Neural cell (in vitro differentiated cells): ENCODE measurements at regions not wholly inside any gene's neighbourhood (a gene's known extent, or its start where the extent isn't known, plus 50 kb on each side); places are given as distances from the start of the nearest gene placed in this dataset.

Experiments
- H2AFZ ChIP-seq: fragments of 200-600, 300-800 bp; sonication (generic), shearing (Covaris generic); 2 replicates; pipeline ENCODE4 v1.6.0; 2014; ENCODE audit warnings: low read depth, mild to moderate bottlenecking, antibody characterized with exemption, low read length, moderate library complexity
- H3F3A ChIP-seq: fragments of 200-600 bp; shearing (Covaris generic); 2 replicates; pipeline ENCODE4 v1.6.1; 2016; ENCODE audit warnings: mild to moderate bottlenecking, moderate library complexity, mixed read lengths, antibody characterized with exemption, low read length; ENCODE audit not compliant: insufficient read depth, poor library complexity, severe bottlenecking
- H3K27ac ChIP-seq: fragments of 200-600, 300-800 bp; sonication (generic), shearing (Covaris generic); 2 replicates; pipeline ENCODE4 v1.5.1; 2014; ENCODE audit warnings: mild to moderate bottlenecking, low read length, moderate library complexity
- H3K27me3 ChIP-seq: fragments of 300-800, 200-600 bp; sonication (generic), shearing (Covaris generic); 2 replicates; pipeline ENCODE4 v1.6.0; 2014; ENCODE audit warnings: mild to moderate bottlenecking, low read depth, low read length, moderate library complexity; ENCODE audit not compliant: insufficient read depth
- H3K36me3 ChIP-seq: fragments of 300-800, 200-600 bp; sonication (generic), shearing (Covaris generic); 2 replicates; pipeline ENCODE4 v1.5.1; 2014; ENCODE audit warnings: mild to moderate bottlenecking, antibody characterized with exemption, low read length, moderate library complexity; ENCODE audit not compliant: insufficient read depth
- H3K4me2 ChIP-seq: fragments of 300-800, 200-600 bp; sonication (generic), shearing (Covaris generic); 2 replicates; pipeline ENCODE4 v1.6.0; 2014; ENCODE audit warnings: mild to moderate bottlenecking, low read length
- H3K4me3 ChIP-seq: fragments of 300-800, 200-600 bp; sonication (generic), shearing (Covaris generic); 2 replicates; pipeline ENCODE4 v1.5.1; 2014; ENCODE audit warnings: mild to moderate bottlenecking, low read length, moderate library complexity
- H3K79me2 ChIP-seq: fragments of 200-600 bp; shearing (Covaris generic); replicated peaks from 2 replicates; pipeline ENCODE4 v1.6.0; 2014; ENCODE audit warnings: mild to moderate bottlenecking, low read length, moderate library complexity; ENCODE audit not compliant: insufficient read depth
- H3K9ac ChIP-seq: fragments of 300-800, 200-600 bp; sonication (generic), shearing (Covaris generic); 2 replicates; pipeline ENCODE4 v1.6.1; 2016; ENCODE audit warnings: mild to moderate bottlenecking, low read length, mixed read lengths
- H3K9me2 ChIP-seq: fragments of 200-600 bp; shearing (Covaris generic); 2 replicates; pipeline ENCODE4 v1.6.1; 2016; ENCODE audit warnings: mild to moderate bottlenecking, low read length, mixed read lengths; ENCODE audit not compliant: insufficient read depth
- H3K9me3 ChIP-seq: fragments of 200-600, 300-800 bp; sonication (generic), shearing (Covaris generic); 2 replicates; pipeline ENCODE4 v1.6.1; 2016; ENCODE audit warnings: mild to moderate bottlenecking, mixed run types, low read length, moderate library complexity, mixed read lengths
- H4K20me1 ChIP-seq: fragments of 200-600 bp; shearing (Covaris generic); 2 replicates; pipeline ENCODE4 v1.6.1; 2016; ENCODE audit warnings: mild to moderate bottlenecking, mixed run types; ENCODE audit not compliant: insufficient read depth
- EP300 ChIP-seq: fragments of 450-650 bp; conservative IDR thresholded peaks from 2 replicates; pipeline ENCODE4 v1.6.1; 2014; ENCODE audit warnings: antibody characterized with exemption, mild to moderate bottlenecking, moderate library complexity; ENCODE audit not compliant: poor library complexity, severe bottlenecking
- EZH2 ChIP-seq: fragments of 200-600, 300-800 bp; shearing (Covaris generic), sonication (generic); IDR thresholded peaks from 2 replicates; pipeline ENCODE4 v1.6.1; 2014; ENCODE audit warnings: antibody characterized with exemption, low read length, borderline replicate concordance, mild to moderate bottlenecking; ENCODE audit not compliant: insufficient read depth, poor library complexity, severe bottlenecking
- MXI1 ChIP-seq: fragments of 450-650 bp; conservative IDR thresholded peaks from 2 replicates; pipeline ENCODE4 v1.6.1; 2014; ENCODE audit warnings: antibody characterized with exemption, mild to moderate bottlenecking; ENCODE audit not compliant: poor library complexity, severe bottlenecking
- POLR2AphosphoS5 ChIP-seq: IDR thresholded peaks from 2 replicates; pipeline ENCODE4 v1.6.1; 2012
- RAD21 ChIP-seq: fragments of 450-650 bp; conservative IDR thresholded peaks from 2 replicates; pipeline ENCODE4 v1.6.1; 2014; ENCODE audit warnings: antibody characterized with exemption, mild to moderate bottlenecking, moderate library complexity
- SMC3 ChIP-seq: fragments of 450-650 bp; conservative IDR thresholded peaks from 2 replicates; pipeline ENCODE4 v1.6.1; 2014; ENCODE audit warnings: antibody characterized with exemption, mild to moderate bottlenecking, moderate library complexity; ENCODE audit not compliant: poor library complexity
- TAF1 ChIP-seq: IDR thresholded peaks from 2 replicates; pipeline ENCODE4 v1.6.1; 2012; ENCODE audit warnings: low read depth
- TF ChIP-seq, protein P1 (sequence below): IDR thresholded peaks from 2 replicates; pipeline ENCODE4 v1.6.1; 2012; ENCODE audit warnings: borderline replicate concordance
- TF ChIP-seq, protein P2 (sequence below): fragments of 450-650 bp; IDR thresholded peaks from 2 replicates; pipeline ENCODE4 v1.5.1; 2014; ENCODE audit warnings: antibody characterized with exemption, mild to moderate bottlenecking, moderate library complexity; ENCODE audit not compliant: poor library complexity, severe bottlenecking

DNA sequence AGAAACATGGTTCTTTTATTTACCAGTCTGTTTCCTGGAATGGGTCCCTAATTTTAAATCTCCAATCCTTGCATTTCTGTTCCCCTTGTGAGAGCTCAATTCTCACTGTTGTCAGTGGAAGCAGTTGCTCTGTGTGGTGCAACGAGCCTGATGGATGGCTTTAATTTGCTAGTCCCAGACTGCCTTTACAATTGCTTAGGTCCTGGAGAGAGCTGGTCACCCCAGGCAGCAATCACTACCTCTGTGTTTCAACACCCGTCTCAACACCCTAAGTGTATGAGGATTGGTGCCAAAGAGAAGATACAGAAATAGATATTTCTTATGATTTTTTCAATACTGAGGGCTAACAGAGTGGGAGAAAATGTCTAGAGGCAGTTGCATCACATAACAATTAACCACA, 873.8 kb downstream of the GLUD2 start:
- no peak overlapping the region for H3K9ac ChIP-seq
- no peaks in the 10 kb centered on the region for H3K9me3 ChIP-seq
- H2AFZ ChIP-seq: no peak overlapping the region
- H3K27me3 ChIP-seq: no peaks in the 10 kb centered on the region
- H3K9me2 ChIP-seq: no peaks in the 10 kb centered on the region
- peak; percentile 68 for TF ChIP-seq POLR2AphosphoS5
- TF ChIP-seq SMC3: no peak
- no peak for TF ChIP-seq EP300
- TF ChIP-seq, protein P1, sequence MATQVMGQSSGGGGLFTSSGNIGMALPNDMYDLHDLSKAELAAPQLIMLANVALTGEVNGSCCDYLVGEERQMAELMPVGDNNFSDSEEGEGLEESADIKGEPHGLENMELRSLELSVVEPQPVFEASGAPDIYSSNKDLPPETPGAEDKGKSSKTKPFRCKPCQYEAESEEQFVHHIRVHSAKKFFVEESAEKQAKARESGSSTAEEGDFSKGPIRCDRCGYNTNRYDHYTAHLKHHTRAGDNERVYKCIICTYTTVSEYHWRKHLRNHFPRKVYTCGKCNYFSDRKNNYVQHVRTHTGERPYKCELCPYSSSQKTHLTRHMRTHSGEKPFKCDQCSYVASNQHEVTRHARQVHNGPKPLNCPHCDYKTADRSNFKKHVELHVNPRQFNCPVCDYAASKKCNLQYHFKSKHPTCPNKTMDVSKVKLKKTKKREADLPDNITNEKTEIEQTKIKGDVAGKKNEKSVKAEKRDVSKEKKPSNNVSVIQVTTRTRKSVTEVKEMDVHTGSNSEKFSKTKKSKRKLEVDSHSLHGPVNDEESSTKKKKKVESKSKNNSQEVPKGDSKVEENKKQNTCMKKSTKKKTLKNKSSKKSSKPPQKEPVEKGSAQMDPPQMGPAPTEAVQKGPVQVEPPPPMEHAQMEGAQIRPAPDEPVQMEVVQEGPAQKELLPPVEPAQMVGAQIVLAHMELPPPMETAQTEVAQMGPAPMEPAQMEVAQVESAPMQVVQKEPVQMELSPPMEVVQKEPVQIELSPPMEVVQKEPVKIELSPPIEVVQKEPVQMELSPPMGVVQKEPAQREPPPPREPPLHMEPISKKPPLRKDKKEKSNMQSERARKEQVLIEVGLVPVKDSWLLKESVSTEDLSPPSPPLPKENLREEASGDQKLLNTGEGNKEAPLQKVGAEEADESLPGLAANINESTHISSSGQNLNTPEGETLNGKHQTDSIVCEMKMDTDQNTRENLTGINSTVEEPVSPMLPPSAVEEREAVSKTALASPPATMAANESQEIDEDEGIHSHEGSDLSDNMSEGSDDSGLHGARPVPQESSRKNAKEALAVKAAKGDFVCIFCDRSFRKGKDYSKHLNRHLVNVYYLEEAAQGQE: no peak
- H3K36me3 ChIP-seq: no peaks in the 10 kb centered on the region
- no peaks in the 10 kb centered on the region for H3F3A ChIP-seq
- no peaks in the 10 kb centered on the region for H4K20me1 ChIP-seq
- H3K4me2 ChIP-seq: no peak overlapping the region
- H3K79me2 ChIP-seq: no peaks in the 10 kb centered on the region
- no peak overlapping the region for H3K4me3 ChIP-seq
- H3K27ac ChIP-seq: no peak overlapping the region

DNA sequence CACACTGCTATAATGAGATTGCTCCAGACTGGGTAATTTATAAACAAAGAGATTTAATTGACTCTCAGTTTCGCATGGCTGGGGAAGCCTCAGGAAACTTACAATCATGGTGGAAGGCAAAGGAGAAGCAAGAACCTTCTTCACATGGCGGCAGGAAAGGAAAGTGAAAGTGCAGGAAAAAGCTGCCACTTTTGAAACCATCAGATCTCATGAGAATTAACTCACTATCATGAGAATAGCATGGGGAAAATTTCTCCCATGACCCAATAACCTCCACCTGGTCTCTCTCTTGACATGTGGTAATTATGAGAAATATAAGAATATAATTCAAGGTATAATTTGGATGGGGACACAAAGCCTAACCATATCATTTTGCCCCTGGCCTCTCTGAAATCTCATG, 884.2 kb downstream of the GLUD2 start:
- Histone ChIP-seq H3K36me3 (no peaks in the 10 kb centered on the region), H3K9me3 (no peaks in the 10 kb centered on the region), H3K79me2 (no peaks in the 10 kb centered on the region), H3K9ac (no peak overlapping the region), H3K27ac (no peak overlapping the region), H3K27me3 (no peaks in the 10 kb centered on the region), H2AFZ (no peak overlapping the region), H4K20me1 (no peaks in the 10 kb centered on the region), H3K9me2 (no peaks in the 10 kb centered on the region), H3F3A (no peaks in the 10 kb centered on the region), H3K4me2 (no peak overlapping the region), H3K4me3 (no peak overlapping the region)
- TF ChIP-seq MXI1 (no peak), EP300 (no peak), RAD21 (no peak), EZH2 (no peak)

DNA sequence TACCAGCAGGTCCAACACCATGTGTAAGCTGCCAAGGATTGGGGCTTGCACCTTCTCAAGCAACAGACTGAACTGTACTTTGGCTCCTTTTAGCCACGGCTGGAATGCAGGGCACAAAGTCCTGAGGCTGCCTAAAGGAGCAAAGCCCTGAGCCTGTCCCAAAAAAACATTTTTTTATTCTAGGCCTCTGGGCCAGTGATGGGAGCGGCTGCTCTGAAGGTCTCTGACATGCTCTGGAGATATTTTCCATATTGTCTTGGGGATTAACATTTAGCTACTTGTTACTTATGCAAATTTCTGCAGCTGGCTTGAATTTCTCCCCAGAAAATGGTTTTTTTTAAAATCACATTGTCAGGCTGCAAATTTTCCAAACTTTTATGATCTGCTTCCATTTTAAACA, 885.3 kb downstream of the GLUD2 start:
- Histone ChIP-seq H3F3A (no peaks in the 10 kb centered on the region), H2AFZ (no peak overlapping the region), H3K27ac (no peak overlapping the region), H3K9me3 (no peaks in the 10 kb centered on the region), H3K4me3 (no peak overlapping the region), H3K4me2 (no peak overlapping the region), H4K20me1 (no peaks in the 10 kb centered on the region), H3K36me3 (no peaks in the 10 kb centered on the region), H3K27me3 (no peaks in the 10 kb centered on the region), H3K9me2 (no peaks in the 10 kb centered on the region), H3K79me2 (no peaks in the 10 kb centered on the region), H3K9ac (no peak overlapping the region)
- TF ChIP-seq, protein P1: no peak
- TF ChIP-seq EZH2 (no peak), SMC3 (no peak), RAD21 (no peak), TAF1 (no peak), MXI1 (no peak), POLR2AphosphoS5 (no peak), EP300 (no peak)
- TF ChIP-seq, protein P2, sequence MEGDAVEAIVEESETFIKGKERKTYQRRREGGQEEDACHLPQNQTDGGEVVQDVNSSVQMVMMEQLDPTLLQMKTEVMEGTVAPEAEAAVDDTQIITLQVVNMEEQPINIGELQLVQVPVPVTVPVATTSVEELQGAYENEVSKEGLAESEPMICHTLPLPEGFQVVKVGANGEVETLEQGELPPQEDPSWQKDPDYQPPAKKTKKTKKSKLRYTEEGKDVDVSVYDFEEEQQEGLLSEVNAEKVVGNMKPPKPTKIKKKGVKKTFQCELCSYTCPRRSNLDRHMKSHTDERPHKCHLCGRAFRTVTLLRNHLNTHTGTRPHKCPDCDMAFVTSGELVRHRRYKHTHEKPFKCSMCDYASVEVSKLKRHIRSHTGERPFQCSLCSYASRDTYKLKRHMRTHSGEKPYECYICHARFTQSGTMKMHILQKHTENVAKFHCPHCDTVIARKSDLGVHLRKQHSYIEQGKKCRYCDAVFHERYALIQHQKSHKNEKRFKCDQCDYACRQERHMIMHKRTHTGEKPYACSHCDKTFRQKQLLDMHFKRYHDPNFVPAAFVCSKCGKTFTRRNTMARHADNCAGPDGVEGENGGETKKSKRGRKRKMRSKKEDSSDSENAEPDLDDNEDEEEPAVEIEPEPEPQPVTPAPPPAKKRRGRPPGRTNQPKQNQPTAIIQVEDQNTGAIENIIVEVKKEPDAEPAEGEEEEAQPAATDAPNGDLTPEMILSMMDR: no peak
